Stimulated activated CD4-positive, alpha-beta T cell treated with anti-CD3 and anti-CD28 coated beads, Interleukin-4, amount 100 ng/mL, for 48 hours (primary cell): ENCODE measurements at regions not wholly inside any gene's neighbourhood (a gene's known extent, or its start where the extent isn't known, plus 50 kb on each side); places are given as distances from the start of the nearest gene placed in this dataset.
"Not testable (repeated sequence)": the region's sequence is repeated elsewhere in the genome, so short reads cannot be mapped to it uniquely, and the experiment has no call there.

Experiments
- DNase-seq, 2 donors: peaks; one replicate each; pipeline ENCODE4 v3.0.0-alpha.2; 2020; ENCODE audit warnings: low read depth in 2 of 2

DNA sequence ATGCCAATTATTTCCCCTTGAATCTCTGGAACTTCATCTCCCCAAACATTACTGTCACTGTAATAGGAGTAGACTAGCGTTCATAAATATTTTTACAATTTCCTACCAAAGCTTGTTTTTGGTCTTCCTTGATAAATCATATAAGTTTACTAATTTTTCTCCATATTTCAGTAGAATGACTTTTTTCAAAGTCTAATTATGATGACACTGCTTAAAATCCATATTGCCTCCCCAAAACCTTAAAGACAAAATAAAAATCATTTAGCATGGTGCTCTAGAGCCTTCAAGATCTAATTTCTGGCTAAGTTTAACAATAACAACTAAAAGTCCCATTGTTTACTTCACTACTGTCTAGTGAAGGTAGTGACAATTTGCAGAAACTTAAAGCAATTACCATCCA lies 474.2 kb upstream of the CHRM3 start:
- no peak for DNase-seq

DNA sequence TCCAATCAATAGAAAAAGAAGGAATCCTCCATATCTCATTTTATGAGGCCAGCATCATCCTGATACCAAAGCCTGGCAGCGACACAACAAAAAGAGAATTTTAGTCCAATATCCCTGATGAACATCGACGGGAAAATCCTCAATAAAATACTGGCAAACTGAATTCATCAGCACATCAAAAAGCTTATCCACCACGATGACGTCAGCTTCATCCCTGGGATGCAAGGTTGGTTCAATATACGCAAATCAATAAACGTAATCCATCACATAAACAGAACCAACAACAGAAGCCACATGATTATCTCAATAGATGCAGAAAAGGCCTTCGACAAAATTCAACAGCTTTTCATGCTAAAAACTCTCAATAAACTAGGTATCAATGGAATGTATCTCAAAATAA lies 483.6 kb upstream of the CHRM3 start:
- not testable (repeated sequence) for DNase-seq

DNA sequence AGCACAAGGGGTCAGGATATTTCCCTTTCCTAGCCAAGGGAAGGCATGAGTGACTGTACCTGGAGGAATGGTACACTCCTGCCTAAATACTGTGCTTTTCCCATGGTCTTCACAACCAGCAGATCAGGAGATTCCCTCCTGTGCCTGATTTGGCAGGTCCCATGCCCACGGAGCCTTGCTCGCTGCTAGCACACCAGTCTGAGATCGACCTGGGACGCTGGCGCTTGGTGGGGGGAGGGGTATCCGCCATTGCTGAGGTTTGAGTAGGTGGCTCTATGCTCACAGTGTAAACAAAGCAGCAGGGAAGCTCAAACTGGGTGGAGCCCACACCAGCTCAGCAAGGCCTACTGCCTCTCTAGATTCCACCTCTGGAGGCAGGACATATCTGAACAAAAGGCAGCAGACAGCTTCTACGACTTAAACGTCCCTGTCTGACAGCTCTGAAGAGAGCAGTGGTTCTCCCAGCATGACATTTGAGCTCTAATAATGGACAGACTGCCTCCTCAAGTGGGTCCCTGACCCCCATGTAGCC lies 486.0 kb upstream of the CHRM3 start:
- DNase-seq = no peak

DNA sequence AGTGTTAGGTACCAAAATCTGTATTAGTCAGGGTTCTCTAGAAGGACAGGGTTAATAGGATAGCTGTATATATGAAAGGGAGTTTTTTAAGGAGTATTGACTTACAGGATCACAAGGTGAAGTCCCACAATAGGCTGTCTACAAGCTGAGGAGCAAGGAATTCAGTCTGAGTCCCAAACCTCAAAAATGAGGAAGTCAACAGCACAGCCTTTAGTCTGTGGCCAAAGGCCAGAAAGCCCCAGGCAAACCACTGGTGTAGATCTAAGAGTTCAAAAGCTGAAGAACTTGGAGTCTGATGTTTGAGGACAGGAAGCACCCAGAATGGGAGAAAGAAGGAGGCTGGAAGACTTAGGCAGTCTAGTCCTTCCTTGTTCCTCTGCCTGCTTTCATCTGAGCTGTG lies 487.5 kb upstream of the CHRM3 start:
- no peak for DNase-seq

DNA sequence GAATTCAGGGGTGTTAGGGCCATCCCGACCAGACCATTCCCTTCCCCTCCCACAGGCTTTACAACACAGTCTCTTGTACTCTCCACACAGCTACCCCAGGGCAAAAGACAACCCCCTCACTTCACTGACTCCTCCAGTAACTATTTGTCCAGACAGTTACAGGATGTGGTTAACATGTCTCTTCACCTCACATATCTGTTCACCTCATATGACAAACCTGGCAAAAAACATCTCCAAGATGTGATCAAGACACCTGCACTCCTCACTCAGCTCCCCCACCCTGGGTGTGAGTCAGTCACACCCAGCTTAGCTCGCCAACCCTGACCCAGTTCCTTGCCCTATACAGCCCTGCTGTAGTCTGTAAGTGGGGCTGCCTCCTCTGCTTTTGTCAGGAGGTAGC lies 490.5 kb upstream of the CHRM3 start:
- DNase-seq = no peak

DNA sequence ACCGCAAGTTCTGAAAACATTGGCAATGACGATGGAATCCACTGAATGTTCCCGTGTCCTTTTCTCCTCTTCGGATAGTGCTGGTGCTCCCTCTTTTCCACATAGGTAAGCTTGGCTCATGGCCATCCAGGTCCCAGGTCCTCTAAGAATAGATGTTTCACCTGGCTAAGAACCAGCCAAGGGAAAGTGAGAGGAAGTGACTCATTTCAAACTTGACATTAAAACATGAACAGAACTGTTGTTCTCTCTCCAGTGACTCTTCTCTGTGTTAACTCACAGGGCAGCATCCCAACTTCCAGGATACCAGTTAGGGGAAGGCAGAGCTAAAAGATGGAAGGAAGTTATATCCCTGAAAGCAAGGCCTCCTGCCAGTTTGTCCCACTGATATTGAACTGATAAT lies 493.8 kb upstream of the CHRM3 start:
- DNase-seq = no peak

DNA sequence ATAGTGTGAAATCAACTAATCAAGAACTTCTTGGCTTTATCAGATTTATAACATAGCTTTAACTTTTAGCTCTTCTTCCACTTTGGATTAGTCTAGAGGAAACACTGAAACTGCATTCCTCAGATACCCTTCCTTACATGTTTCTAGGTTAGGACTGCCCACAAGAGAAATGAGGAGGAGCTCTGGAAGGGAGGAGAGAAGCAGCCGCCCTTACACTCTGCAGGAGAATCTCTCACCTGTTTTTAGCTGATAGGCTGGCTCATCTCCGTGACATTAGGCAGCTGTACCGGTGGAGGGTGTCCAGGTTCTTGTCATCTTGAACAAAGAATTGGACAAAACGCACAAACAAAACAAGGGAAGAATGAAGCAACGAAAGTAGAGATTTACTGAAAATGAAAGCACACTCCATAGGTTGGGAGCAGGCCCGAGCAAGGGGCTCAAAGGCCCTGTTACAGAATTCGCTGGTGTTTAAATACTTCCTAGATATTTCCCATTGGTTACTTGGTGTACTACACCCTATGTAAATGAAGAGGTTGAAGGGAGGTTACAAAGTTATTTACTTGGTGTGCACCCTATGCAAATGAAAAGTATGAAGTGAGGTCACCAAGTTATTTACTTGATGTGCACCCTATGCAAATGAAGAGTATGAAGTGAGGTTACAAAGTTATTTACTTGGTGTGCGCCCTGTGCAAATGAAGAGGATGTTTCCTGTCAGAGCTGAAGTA lies 524.9 kb upstream of the CHRM3 start:
- no peak for DNase-seq

DNA sequence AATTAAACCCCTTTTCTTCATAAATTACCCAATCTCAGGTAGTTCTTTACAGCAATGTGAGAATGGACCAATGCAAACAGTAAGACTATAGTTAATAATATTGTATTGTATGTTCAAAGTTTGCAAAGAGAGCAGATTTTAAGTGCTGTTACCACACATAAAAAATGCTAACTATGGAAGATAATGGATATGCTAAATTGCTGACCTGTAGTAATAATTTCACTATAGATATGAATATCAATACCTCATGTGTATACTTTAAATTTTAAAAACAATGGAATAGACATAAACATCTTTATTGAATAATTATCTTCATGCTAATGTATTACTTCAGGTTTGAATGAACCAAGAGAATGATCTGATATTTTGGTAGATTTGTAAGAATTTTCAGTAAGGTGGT lies 552.4 kb upstream of the CHRM3 start:
- DNase-seq = no peak

DNA sequence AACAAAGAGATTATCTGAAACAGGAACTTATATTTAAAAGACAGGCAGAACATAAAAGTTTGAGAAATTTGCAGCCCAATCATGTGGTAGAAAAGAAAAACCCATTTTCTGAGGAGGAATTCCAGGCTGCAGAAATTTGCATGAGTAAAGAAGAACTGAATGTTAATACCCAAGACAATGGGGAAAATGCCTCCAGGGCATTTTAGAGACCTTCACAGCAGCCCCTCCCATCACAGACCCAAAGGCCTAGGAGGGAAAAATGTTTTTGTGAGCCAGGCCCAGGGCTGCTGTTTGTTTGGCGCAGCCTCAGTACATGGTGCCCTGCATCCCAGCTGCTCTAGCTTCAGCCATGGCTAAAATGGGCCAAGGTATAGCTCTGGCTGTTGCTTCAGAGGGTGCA lies 554.3 kb upstream of the CHRM3 start:
- DNase-seq = no peak

DNA sequence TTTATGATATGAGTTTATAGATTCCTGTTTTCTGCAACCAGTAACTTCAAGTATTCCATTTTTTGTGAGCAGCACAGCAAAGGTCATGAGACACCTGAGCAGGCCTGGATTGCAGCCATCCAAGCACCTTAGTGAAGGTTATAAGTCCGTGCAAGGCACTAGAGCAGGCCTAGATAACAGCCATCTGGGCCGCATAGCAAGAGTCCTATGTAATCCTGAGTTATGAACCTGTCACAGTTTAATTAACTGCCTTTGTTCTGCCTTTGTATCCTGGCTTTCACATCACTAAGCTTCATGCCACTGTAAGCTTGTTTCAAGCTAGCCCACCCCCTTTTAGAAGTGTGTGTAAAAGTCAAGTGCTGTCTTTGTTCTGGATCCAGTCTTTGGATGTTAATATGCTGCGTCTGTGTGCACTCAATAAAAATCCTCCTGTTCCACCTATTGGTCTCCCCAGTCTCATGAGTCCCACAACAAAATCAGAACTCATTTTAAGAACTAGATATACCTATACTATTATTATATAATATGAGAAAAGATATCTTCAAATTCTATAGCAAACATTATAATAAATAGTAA lies 556.2 kb upstream of the CHRM3 start:
- DNase-seq = no peak

DNA sequence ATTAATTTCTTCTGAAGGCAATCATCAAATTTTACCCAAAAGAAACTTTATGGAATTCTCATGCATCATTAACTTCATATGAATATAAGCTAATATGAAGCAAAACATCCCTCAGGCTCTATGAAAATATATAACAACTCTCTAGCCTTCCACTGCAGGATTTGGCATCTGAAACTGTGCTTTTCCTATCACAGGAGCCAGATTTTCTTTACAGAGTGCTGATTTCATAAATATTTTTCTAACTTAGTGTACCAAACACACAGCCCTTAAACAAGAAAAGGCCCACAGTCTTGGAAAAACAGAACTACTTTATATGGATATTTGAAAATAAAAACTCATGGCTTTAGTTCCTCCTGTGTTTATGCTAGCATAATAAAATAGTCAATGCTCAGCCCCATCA lies 559.5 kb upstream of the CHRM3 start:
- DNase-seq = no peak

DNA sequence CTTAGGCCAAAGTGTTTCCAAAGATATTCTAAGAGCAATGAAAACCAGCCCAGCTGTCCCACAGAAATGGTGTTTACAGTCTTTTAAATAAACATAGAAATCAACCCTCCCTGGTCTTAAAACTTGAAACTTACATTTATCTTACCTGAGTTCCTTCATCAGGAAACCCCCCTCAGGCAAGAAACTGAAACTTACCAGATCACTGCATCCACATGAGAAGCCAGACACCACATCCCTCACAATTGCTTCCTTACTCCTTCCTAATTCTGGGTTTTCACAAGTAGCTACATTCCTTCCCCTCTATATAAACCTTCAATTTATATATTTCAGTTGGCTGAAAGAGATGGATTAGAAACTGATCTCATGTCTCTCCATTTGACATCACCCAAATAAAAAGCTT lies 563.0 kb upstream of the CHRM3 start:
- DNase-seq = no peak

DNA sequence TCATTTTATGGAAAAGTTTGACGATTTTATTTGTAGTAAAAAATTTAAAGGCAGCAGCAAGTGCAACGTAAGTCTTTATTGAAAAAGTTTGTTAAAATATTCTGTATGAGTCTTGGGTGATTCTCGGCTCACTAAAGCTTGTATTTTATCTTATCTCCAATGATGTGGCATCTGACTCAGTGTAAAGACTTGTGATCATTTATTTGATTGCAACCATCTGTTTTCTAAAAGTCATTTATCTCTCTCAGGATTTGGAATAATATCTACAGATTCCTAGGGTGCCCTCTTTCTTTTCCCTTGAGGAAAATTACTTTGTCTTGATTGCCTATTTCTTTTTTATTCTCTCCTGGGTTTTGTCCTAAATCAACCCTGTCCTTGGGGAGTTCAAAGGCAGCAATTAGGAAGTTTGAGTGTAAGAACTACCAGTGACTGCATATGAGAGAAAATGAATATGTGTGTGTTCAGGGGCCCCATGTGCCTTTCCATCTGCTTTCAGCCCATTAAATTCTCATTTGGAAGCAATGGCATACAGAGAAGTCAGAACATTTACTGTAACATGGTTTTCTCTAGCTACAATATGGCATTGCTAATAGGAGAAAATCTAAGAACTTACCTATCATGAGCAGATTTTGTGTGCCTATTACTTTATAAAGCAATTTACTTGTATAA lies 575.0 kb upstream of the CHRM3 start:
- no peak for DNase-seq

DNA sequence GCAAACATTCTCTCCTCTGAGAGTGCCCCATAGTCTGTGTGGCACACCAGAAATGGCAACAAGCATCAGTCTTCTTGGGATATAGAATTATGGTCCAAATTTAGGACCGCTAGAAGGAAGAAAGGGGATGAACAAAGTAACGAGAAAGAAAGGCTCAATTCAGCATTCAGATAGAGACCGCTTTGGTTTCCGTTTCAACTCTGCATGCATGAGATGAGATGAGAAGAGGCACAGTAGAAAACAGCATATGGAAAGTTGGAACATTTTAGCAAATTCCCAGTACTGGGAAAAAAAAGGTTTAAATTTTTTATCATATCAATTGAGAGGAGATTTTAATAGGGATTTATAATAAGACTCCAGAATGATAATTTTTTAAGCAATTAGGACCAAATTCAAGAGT lies 595.5 kb upstream of the CHRM3 start:
- no peak for DNase-seq

DNA sequence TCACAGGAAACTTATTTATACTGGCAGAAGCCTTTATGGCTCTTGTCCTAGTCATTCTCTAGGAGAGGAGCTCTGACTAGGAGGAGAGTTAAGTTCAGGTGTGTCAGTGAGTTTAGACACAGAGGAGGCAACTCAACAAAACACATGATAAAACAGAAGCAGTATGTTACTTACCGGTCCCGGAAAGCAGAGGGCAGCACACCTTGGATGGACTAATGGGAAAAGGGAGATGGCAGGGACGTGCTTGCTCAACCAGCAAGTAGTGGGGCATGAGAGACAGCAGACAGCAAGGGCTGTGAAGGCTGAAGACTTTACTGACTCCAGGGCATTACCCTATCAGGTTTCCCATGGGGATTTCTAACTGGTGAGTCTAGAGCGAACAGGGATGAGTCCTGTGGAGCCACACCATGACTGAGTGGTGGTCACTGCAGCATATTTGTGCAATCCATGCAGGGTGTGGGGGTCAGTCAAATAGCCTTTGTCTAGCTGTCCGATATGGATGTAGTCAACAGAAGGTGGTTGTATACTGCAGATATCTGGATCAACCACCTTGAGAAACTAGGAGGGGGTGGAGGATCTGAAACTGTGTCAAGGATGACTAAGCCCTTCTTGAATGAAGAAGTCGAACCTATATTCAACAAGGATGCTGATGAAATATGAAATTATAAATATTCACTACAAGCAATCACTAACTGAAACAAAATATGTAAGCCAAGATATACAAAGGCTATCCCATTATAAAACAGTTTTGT lies 596.3 kb upstream of the CHRM3 start:
- no peak for DNase-seq

DNA sequence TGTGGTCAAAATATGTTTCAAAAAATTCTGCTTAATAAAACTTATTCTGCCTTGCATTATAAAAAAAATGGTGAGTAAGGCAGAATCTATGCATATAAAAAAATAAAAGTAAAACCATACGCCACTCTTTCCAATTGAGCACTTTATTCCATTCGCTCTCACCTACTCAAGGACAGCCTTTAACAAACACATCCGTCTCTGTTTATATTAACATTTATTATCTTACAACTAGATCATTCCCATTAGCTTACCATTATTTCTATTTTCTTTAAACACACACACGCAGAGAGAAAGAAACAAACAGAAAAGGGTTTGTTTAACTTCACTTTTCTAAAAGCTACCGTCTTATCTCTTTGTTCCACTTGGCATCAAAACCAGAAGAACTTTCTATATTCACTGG lies 598.9 kb upstream of the CHRM3 start:
- DNase-seq = no peak

DNA sequence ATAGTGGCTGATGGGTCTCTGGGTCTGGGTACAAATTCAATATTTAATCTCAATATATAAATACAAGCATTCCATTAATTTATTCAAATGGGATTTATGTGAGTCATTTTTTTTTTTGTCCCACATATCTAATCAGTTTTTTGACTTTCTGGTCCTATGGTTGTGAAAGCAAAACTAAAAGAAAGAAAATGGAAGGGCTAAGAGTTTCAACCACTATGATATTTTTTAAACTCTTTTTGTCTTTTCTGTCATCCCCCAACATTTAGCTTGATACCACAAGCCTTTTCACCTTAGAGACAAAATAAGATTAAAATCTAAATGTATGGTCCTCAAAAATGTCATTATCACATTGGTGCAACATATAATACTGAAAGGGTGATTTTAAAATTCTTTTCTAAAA lies 602.7 kb upstream of the CHRM3 start:
- DNase-seq = no peak

DNA sequence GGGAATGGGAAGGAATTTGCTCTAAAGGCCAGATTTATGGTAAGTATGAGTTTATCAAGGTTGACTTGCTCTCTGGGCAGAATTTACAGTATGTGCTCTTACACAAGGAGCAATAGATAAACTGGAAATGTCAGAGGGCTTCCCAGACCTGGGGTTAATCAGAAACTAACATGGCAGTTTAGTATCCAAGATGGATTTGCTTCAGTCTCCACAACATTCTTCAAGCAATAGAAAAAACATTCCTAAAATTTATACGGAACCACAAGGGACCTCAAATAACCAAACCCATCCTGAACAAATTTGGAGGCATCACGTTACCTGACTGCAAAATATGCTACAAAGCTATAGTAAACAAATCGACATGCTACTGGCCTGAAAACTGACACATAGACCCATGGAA lies 606.7 kb upstream of the CHRM3 start:
- DNase-seq = no peak

DNA sequence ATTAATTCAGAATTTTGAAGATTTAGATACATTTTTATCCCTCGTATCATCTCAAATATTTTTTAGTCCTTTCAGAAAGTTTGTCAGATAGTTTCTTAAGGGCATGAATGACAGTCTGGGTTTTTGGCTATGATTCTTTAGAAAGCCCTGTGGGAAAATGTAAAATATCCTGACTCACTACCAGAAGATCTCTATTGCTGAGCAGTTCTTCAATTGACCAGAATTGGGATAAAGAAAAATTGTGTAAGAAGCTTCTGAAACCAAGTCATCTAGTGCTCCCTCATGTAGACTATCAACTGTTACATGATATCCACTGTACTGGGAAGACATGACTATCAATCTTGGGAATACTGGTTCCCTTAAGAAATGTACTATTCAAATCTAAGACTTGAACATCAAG lies 608.3 kb upstream of the CHRM3 start:
- no peak for DNase-seq

DNA sequence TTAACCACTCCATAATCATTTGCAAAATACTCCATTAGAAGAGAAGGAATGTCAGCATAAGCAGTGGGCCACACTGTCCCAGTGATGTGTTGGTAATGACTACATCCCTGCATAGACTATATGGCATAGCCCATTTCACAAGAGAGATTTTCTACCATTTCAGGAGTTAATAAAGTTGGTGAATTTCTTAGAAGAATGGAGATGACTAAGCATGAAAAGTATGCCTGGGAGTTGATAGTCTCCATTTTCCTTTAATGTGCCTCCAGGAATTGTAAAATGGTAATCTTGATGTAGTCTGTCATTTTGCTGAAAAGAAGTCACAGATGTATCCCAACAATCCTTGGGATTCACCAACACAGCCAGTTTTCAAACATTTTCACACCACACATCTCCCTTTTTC lies 608.8 kb upstream of the CHRM3 start:
- no peak for DNase-seq

DNA sequence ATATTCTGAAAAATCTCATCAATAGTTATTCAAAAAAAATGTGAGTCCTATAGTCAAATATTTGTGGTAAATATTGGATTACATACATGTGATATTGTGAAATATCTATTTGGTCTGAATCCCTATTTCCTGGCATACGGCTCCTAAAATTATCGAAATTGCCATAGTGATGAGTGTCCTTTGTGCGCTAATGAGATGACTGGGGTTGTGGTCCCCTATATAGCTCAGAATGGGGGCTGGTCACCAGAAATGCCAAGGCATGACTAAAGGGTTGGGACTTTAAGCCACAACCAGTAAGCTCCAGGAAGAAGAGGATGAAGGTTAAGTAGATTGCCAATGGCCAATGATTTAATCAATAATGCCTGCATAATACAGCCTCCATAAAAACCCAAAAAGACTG lies 610.2 kb upstream of the CHRM3 start:
- no peak for DNase-seq

DNA sequence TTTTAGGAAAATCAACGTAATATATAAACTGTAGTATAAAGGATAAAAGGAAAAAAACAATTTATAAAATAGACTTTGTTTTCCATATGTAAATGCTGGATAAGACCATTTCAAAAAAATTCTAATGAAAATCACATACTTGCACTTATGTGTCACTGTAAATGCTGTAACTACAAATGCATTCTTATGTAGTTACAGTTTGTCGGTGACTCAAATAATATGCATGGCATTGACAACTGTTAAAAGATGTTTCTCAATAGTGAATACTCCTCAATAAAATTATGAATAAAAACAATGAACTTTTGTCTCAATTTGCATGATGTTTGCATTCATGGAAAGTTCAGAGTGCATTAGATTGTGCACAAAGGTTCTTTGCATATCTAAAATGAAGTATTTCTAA lies 614.0 kb upstream of the CHRM3 start:
- DNase-seq = no peak

DNA sequence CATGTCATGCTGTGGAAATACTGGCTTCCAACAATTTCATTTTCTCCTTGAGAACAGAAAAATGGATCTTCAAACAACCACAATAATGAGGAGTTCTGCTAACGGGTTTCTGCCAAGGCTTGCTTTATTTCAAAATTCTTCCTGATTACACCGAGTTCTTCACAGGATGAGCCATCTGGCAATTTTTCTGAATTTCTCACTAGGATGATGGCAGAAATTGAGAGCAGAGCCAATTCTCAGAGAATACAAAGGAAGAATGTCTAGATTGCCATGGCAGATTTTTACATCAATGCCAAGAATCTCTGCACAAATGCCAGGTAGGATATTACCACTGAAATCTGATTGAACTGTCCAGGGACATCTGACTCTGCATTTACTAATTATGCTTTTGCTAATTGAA lies 619.0 kb upstream of the CHRM3 start:
- no peak for DNase-seq
